ENCODE measurements at regions not wholly inside any gene's neighbourhood (a gene's known extent, or its start where the extent isn't known, plus 50 kb on each side); places are given as distances from the start of the nearest gene placed in this dataset.
"Not testable (repeated sequence)": the region's sequence is repeated elsewhere in the genome, so short reads cannot be mapped to it uniquely, and the experiment has no call there.

DNA sequence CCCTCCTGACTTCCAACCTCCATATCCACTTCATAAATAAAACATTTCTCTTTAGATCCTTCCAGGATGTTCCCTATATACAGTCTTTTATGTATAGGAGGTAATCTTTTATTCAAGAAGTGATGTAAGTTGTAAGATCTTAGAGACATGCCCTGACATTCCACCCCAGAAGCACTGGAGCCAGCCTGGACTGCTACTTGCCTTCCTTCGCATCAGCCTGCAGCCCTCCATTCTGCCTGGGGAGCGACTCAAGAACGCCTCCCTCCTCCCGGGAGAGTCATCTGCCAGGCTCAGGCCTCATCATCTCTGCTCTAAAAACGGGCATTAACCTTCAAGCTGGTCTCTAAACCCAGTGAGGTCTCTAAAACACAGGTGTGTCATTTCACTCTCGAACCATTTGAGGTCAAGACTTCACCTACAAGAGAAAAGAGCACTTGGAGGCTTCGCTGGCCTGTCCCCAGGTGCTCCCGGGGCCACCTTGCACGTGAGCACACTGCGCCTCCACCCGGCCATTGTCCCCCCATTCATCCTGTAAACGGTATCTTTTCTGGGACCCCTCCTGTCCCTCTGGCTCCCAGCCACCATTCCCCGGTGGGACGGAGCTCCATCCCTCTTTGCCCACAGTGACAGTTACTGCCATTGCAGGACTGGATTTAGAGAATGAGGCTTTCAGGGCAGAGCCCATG lies 107.5 kb upstream of the PDE10A start:
- no peak for DNase-seq

DNA sequence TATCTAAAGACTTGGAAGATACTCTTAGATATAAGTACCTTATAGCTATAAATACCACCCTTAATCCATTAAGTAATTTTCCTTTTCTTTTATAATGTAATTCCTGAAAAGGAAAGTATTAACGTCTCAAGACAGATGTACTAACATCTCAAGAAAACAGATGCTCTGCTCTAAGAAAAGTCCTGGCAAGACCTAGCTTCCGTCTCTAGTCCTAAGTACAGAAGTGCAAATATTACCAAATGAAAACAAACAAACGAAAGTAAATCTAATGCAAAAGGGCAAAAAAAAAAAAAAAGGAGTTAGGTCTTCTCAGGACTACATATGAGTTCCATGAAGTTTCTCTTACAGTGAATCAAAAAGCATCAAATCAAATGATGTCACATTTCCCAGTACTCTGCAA lies 106.8 kb upstream of the PDE10A start:
- no peak for DNase-seq

DNA sequence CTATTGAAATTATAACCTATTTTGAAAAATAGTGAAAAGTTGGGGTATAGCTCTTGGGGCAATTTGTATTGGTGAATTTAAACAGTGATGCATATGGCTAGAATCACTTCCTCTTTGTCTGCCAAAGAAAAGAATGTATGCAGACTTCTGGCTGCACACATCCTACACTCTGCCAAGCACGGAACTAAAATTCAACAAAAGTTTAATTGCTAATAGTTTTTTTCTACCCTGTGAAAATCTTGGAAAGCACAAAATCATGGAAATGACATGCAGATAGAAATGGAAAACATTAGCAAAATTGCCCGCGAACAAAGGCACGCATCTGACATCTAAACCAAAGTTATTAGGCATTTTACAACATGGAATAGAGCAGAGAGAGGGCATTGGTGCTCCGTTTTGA lies 106.4 kb upstream of the PDE10A start:
- DNase-seq, result no peak

DNA sequence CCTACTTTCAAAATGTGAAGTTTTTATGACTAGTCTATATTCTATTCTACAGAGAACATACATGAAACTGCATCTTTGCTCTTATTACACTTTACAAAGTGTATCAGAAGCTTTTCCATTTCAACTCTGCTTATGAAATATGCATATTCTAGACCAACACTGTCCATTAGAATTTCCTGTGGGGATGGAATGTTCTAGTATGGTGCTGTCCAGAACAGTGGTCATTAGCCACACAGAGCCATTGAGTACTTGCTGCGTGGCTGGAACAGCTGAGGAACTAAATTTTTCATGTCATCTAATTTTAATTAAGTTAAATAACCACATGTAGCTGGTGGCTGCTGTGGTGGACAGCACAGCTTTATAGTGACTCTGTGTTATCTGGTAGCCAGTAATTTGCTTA lies 105.9 kb upstream of the PDE10A start:
- no peak for DNase-seq

DNA sequence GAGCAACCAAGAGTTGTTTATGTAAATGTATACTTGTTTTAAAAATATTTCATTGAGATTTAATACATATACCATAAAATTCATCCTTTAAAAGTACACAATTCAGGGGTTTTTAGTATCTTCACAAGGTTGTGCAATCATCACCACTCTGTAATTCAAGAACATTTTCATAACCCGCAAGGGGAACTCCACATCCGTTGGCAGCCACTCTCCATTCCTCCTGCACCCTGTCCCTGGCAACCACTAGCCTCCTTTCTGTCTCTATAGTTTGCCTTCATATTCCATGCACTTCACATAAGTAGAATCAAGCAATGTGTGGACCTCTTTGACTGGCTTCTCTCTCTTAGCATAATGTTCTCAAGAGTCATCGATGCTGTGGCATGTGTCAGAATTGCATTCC lies 104.2 kb upstream of the PDE10A start:
- no peak for DNase-seq

DNA sequence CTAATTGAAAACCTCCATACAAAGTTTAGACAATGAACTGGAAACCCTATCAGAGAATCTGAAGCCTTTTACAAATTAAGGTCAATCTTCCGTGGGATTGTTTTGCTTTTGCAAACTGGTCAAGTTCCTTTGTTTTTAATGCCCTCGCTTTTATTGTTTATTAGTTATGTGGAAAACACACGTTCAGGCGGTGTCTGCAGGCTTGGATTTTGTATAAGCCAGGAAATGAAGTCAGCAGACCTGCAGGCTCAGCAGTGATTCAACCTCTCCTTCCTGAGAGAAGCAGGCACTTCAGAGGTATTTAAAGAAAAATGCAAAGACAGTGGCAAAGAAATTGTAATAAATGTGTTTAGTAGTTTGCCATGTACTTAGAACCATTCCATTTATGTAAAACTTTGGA lies 103.4 kb upstream of the PDE10A start:
- no peak for DNase-seq

DNA sequence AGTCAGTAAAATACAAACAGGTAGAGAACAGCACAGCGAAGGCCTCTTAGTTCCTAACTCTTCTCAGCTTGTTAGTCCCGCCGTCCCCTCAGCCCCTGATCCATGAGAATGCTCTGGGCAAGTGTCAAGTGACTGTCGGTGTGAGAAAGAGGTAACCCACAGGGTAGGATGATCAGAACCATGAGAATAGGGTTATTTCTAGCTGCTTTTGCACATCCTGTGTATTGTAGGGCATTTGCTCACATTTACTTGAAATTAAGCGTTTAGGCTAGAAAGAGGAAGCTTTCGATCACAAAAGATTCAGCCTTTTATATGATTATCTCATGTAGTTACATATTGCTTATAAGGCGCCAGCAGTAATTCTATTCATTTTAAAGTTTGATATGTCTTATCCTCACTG lies 103.0 kb upstream of the PDE10A start:
- no peak for DNase-seq

DNA sequence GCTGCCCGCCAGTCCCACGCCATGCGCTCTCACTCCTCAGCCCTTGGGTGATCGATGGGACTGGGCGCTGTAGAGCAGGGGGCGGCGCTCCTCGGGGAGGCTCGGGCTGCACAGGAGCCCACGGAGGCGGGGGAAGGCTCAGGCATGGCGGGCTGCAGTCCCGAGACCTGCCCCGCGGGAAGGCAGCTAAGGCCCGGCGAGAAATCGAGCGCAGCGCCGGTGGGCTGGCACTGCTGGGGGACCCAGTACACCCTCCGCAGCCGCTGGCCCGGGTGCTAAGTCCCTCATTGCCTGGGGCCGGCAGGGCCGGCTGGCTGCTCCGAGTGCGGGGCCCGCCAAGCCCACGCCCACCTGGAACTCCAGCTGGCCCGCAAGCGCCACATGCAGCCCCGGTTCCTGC lies 102.2 kb upstream of the PDE10A start:
- DNase-seq, result not testable (repeated sequence)

DNA sequence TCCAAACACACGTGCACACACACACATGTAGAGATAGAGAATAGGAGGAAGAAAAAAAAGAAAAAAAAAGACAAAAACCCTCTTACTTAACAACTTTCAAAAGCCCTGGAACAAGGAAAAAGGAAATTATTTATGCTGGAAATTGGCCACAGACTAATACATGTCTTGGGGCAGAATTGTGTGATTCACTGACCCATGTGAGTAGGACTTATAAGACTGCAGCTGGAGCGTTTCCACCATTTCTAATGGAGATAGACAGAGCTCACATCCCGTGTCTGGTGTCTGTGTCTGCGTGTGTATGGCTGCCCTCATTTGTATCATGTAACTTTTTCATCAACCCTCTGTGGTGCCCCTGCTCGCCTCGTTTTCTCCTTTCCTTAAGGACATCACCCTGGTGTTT lies 99.8 kb upstream of the PDE10A start:
- no peak for DNase-seq

DNA sequence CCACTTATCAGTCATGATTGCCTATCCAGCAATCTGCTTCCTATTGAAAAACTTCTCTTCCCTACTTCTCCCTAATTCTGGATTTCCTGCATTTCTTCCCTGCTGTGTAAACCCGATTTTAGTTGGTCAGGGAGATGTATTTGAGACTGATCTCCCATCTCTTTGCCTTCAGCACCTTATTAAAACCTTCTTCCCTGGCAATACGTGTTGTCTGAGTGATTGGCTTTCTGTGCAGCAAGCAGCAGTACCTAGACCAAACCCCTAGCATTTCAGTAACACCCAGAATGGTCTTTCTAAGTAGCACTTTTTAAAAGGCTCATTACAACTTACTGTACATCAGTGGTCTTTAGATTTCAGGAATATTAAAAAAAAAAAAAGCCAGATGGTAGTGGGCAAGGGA lies 99.1 kb upstream of the PDE10A start:
- no peak for DNase-seq

DNA sequence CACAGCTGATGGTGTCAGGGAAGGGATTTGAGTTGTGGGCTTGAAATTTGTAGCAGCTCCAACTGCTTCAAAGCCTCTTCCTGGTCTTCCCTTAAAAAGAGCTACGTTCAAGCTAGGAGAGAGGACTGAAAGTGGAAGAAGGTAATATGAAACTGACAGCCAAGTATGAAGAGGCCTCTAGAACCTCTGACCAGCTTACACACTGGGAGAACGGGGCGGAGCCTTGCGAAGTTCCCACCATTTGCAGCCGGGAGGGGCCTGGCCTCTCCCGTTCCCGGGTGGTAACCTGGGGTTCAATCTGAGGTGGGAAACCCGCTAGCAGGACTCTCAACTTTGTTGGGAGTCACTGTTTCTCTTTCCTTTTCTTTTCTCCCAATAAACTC lies 97.8 kb upstream of the PDE10A start:
- no peak for DNase-seq

DNA sequence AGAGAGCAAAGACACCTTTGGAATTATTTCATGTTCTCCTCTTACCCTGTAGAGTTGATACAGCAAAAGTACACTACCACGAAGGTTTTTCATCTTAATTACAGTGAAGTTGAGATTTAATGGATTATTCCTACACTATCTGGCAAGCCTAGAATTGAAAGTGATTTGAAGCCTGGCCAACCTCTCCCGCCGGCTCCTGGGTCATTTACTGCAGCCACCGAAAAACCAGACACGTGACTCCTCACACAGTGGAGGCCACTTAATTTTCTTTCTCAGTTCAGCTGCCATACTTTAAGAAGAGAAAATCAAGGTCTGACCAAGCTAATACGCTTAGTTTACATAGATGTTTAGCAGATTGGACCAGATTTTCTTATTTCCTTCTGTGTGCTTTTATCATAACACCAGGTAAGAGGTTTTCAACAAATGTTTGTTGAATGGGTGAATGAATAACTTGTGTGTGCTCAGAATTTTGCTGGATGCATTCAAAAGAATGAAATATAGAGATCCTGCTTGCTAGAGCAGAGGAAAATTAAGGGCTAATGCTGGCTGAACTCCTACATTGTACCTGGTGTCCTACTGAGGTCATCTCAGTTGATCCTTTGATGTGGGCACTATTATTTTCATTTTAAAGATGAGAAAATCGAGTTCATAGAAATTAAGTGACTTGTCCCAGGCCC lies 97.2 kb upstream of the PDE10A start:
- no peak for DNase-seq

DNA sequence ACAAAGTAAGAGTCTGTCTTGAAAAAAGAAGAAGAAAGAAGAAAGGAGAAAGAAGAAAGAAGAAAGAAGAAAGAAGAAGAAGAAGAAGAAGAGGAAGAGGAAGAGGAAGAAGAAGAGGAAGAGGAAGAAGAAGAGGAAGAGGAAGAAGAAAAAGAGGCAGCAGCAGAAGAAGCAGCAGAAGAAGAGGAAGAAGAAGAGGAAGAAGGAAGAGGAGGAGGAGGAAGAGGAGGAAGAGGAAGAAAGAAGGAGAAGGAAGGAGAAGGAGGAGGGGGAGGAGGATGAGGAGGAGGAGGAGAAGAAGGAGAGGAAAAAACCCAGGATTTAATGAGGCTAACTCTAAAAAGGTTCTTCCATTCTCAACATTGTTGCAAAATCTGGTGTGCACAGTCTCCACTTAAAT lies 95.4 kb upstream of the PDE10A start:
- no peak for DNase-seq

DNA sequence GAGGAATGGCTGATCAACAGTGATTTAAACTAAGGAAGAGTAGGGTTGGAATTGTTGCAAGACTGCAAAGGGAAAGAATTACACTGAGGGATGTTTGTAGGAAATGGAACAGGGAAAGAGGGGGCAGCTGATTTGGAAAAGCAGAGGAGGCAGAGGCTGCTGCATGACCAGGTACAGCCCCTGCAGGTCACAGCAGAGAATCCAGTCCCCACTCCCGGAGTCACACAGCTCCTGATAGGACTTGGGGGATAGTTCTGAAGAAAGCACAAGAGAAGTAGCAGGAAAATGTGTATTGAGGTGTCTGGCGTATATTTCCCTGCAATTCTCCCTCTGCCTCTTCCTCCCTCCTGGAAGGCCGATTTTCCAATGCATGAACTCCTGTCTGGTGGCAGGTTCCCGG lies 92.5 kb upstream of the PDE10A start:
- DNase-seq, result no peak

DNA sequence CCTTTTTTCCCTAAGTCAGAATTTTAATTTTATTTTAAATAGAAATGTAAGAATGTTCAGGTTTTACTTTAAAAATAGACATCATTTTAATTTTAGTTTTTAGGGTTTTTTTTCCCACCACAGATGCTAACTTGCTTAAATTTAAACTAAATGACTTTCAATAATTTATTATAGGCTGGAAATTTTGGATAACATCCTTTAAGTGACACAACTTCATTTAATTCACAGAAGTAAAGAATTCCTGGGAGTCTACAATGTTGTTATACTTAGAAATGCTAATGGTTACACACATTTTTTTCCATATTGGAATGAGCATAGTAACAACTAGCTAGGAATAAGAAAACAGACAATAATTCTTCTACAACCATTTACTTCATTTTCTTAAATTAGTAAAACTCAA lies 90.5 kb upstream of the PDE10A start:
- DNase-seq, result no peak

DNA sequence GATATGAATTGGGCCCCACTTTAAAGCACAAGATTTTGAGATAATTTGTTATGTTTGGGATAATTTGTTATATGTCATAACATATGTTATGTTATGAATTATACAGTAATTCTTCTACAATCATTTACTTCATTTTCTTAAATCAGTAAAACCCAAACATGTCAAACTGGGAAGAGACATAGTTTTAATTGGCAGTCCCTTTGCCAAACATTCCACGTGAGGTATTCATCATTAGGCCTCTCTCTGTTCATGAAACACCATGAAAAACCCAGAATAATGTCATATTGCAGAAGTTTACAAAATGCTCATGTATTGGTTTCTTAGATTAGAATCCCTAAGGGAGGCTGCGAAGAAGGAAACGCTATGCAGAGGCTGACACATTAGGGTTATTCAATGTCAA lies 89.4 kb upstream of the PDE10A start:
- no peak for DNase-seq

DNA sequence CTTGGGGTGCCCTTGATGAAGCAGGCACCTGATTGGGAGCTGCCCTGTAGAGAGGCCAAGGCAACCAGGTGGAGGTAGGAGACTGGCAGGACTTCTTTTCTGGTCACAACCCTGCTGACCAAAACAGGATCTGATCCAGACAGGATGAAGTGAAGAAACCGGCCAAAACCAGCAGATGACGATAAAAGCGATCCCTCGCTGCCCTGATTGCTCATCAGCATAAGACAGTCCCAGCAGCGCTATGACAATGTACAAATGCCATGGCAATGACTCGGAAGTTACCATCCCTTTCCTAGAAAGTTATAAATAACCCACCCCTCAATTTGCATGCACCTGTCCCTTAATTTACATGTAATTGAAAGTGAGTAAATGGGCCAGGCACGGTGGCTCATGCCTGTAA lies 88.4 kb upstream of the PDE10A start:
- DNase-seq, result no peak

DNA sequence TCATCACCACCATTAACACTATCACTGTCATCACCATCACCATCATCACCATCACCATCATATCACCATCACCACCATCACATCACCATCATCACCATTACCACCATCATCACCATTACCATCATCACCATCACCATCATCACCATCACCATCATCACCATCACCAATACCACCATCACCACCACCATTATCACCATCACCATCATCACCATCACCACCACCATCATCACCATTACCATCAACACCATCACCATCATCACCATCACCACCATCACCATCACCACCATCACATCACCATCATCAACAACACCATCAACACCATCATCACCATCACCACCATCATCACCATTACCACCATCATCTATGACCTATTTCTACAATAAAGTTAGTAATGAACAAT lies 86.1 kb upstream of the PDE10A start:
- DNase-seq, result no peak

DNA sequence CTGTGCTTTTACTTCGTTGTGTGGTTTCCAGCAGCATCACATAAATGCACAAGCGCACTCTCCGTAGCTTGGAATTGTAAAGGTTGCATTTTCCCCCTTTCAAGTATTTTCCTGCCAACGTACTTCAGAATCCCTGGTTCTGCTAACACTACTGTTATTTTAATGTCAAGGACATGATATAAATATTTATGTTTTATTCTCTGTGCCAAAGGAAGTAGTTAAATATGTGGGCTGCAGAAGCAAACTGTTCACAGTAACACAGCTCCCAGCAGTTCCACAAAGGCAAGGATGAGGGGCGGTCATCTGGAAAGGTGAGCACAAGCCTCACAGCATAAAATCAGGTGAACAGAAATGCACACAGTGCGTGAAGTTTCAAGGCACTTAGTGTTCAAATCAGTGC lies 85.3 kb upstream of the PDE10A start:
- DNase-seq, result no peak

DNA sequence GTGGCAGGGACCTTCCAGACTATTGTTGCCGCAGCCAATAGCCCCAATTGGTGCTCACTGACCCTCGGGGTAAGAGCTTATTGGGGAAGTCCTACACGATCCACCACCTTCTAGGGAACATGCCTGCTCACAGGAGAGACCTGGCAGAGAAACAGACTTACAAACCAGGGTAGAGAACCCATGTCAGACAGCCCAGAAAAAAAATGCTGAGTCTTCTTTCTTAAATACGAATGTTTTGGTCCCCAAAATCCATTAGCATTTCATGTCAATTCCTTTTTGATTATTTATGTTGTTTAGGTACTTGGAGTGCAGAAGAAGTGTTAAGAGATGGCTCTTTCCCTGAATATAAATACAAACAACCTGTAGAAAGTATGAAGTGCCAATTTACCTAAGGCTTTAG lies 84.9 kb upstream of the PDE10A start:
- no peak for DNase-seq

DNA sequence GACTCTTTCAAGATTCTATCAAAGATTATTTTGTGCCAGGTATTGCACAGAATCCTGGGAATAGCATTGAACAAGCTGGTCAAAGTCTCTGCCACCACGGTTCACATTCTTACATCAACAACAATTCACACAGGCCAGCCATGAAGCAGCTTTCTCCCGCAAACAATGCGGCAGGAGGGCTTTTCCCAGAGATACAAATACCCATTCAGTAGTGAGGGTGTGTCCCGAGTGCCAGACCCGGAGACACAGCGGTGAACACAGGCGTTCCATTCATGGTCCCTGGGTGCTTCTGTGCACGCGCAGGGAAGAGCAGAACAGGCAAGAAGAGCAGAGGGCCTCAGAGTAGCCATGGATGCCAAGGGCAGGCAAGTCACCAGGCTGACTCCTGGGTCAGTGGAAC lies 83.3 kb upstream of the PDE10A start:
- DNase-seq, result no peak

DNA sequence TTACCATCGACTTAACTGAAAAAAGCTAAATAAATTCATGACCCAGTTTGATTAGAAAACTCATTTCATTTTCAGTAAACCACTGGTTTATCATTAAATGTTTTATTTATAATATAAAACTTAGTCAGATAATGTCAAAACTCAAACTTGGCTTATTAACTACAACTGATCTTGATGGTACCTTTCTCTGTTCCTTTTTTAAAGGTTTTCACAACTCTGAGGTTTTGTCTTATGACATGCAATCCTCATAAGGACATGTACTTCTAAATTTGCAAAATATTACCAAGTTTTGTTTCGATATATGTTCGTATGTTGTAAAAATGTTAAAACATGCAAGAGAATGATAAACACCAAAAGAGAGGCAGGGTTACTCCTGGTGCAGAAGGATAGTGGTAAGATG lies 82.5 kb upstream of the PDE10A start:
- no peak for DNase-seq

DNA sequence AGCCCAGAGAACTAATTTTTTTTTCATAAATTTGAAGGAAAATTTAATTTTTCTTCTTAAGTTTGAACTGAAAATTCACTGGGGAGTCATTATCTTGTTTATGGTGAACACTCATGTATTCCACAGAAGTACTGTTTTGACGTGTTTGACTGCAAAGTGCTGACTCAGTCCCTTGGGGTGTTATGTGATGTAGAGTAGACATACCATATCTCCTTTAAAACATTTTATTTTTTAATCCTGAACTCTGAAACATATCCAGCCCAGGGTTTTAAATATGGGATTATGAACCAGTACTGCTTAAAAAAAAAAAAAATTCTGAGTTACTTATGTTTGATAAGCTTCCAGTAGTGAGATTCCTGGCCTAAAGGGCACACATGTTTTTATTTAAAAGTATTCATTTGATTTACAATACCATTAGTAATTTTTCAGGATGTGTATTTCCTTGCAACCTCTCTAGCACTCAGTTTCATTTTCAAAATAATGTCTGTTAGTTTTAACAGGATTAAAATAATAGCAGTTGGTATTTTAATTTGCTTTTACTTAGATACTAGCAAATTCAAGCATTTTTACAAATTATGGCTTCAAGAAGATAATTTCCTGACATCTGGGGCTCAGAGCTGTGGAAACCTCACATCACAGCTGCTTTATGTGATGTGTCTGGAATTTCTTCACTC lies 81.7 kb upstream of the PDE10A start:
- no peak for DNase-seq

DNA sequence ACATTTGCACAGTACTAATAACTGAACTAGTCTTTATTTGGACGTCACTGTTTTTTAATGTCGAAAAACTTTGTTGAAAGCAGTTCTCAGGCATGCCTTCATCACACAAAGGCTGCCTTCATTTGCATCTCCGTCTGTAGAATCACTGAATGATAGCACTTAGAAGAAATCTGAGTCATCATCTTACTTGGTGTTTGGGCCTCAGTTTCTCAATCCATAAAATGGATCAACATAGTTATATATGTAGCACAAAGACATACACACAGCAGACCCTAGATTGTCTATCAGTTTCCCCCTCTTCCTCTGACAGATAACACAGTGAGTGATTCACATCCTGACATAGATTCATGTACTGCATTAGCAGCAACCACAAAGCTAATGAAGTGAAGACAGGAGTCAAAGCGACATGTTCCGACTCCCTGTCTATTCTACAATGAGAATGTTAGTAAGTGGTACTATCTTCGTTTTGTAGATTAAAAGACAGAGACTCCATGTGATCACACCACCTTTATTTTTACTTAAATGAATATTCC lies 80.4 kb upstream of the PDE10A start:
- DNase-seq, result no peak
